T-helper 1 cell treated with Interleukin-12 subunit alpha and Interleukin-12 subunit beta and Interleukin-4 antibody, amounts not matched to agents 30 μg/mL and 1 μg/mL, for 36 hours (primary cell): ENCODE measurements at regions not wholly inside any gene's neighbourhood (a gene's known extent, or its start where the extent isn't known, plus 50 kb on each side); places are given as distances from the start of the nearest gene placed in this dataset.
A peak's percentile ranks its signal among the peaks of the same experiment; 100 is the strongest.

Experiments
- H3K27ac Mint-ChIP-seq: one replicate; pipeline ENCODE4 v1.8.0; 2021; ENCODE audit warnings: mild to moderate bottlenecking, mixed read lengths
- H3K27me3 Mint-ChIP-seq: one replicate; pipeline ENCODE4 v1.8.0; 2021; ENCODE audit warnings: low read depth, mixed read lengths
- H3K36me3 Mint-ChIP-seq: one replicate; pipeline ENCODE4 v1.8.0; 2021; ENCODE audit warnings: low read depth, mixed read lengths
- H3K4me1 Mint-ChIP-seq: one replicate; pipeline ENCODE4 v1.8.0; 2021; ENCODE audit warnings: low read depth, mixed read lengths
- H3K4me3 Mint-ChIP-seq: one replicate; pipeline ENCODE4 v1.8.0; 2021; ENCODE audit warnings: mild to moderate bottlenecking, moderate library complexity, mixed read lengths
- H3K9me3 Mint-ChIP-seq: one replicate; pipeline ENCODE4 v1.8.0; 2021; ENCODE audit warnings: mixed read lengths

GRCh38 chrX:3779546-3779945 lies 66.1 kb upstream of the PRKX start:
- H3K36me3 Mint-ChIP-seq: no peaks in the 10 kb centered on the region
- peaks cover 10% of the 10 kb centered on the region for H3K4me1 Mint-ChIP-seq
- peaks cover 11% of the 10 kb centered on the region for H3K27me3 Mint-ChIP-seq
- no peak overlapping the region for H3K27ac Mint-ChIP-seq
- no peak overlapping the region for H3K4me3 Mint-ChIP-seq
- H3K9me3 Mint-ChIP-seq: peaks cover 9% of the 10 kb centered on the region

DNA sequence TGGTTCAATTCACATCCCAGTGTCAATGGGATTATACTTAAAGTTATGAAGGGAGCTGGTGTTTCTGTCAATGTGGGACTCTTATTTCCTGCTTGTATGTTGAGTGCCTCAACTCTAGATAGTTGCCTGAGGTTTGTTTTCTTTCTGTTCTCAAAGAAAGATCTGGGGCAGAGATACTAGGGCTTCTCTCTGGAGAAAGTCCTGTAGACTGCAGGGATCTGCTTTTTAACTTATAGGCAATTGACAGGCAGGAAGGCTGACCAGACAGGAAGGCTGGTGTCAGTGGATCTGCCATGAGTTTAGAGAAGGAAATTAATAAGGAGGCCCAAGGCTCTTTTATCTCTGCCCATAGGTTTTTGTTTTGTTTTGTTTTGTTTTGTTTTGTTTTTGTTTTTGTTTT lies 64.0 kb upstream of the PRKX start:
- Mint-ChIP-seq H3K9me3 (peaks cover 4% of the 10 kb centered on the region), H3K4me3 (no peak overlapping the region), H3K27me3 (peaks cover 21% of the 10 kb centered on the region), H3K27ac (peak overlapping the region; percentile 73), H3K36me3 (no peaks in the 10 kb centered on the region), H3K4me1 (peaks cover 10% of the 10 kb centered on the region)

DNA sequence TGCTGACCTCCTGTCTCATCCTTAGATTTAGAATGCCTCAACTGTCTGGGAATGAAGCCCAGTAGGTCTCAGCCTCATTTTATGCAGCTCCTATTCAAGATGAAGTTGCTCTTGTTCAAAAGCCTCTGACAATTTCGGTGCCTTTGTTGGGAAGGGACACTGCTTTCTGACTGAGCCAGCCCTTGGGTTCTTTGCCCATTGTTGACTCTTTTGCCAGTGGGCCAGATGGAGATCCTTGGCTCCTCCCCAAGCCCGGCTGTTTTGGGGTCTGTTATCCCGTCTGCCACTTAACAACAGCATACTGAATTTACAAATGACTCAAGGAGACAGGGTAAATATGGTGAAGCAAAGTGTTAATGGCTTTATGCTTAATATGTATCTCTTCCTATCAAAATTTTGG lies 58.3 kb upstream of the PRKX start:
- no peaks in the 10 kb centered on the region for H3K36me3 Mint-ChIP-seq
- H3K4me3 Mint-ChIP-seq: no peak overlapping the region
- H3K4me1 Mint-ChIP-seq: peaks cover 2% of the 10 kb centered on the region
- no peak overlapping the region for H3K27ac Mint-ChIP-seq
- peaks cover 4% of the 10 kb centered on the region for H3K9me3 Mint-ChIP-seq
- H3K27me3 Mint-ChIP-seq: peaks cover 20% of the 10 kb centered on the region

GRCh38 chrX:3768881-3769280 lies 55.4 kb upstream of the PRKX start:
- Mint-ChIP-seq H3K4me3 (no peak overlapping the region), H3K4me1 (peaks cover 2% of the 10 kb centered on the region), H3K9me3 (peaks cover 5% of the 10 kb centered on the region), H3K36me3 (peaks cover 4% of the 10 kb centered on the region), H3K27ac (no peak overlapping the region), H3K27me3 (peaks cover 20% of the 10 kb centered on the region)
